Transverse colon (tissue), 4 donors: ENCODE measurements at regions not wholly inside any gene's neighbourhood (a gene's known extent, or its start where the extent isn't known, plus 50 kb on each side); places are given as distances from the start of the nearest gene placed in this dataset.

ENCODE experiments used
- DNase-seq: peaks from one replicate; pipeline ENCODE4 v3.0.0-alpha.2; 2019
- H3K27ac ChIP-seq, 4 donors: fragments of 200-600 bp; sonication (generic); 2 replicates each; pipeline ENCODE4 v1.5.1; 2016 to 2018; ENCODE audit warnings: inconsistent platforms in 4 of 4
- H3K27me3 ChIP-seq: fragments of 200-600 bp; sonication (generic); 2 replicates; pipeline ENCODE4 v1.5.1; 2017; ENCODE audit warnings: inconsistent platforms
- H3K36me3 ChIP-seq, 4 donors: fragments of 200-600 bp; sonication (generic); 2 replicates each; pipeline ENCODE4 v1.5.1; 2017 to 2019; ENCODE audit warnings: inconsistent platforms in 4 of 4
- H3K4me1 ChIP-seq, 4 donors: fragments of 200-600 bp; sonication (generic); 2 replicates each; pipeline ENCODE4 v1.5.1; 2017 to 2020; ENCODE audit warnings: inconsistent platforms in 4 of 4
- H3K4me3 ChIP-seq, 4 donors: fragments of 200-600 bp; sonication (generic); 1 replicate in 1 of 4; 2 replicates in 3 of 4; pipeline versions ENCODE4 v1.5.1 to v1.6.1; 2017 to 2019; ENCODE audit warnings: inconsistent platforms in 4 of 4
- H3K9me3 ChIP-seq, 2 donors: fragments of 200-600 bp; sonication (generic); 2 replicates each; pipeline ENCODE4 v1.5.1; 2017 to 2019; ENCODE audit warnings: inconsistent platforms in 2 of 2
- EP300 ChIP-seq: sonication (generic); formaldehyde crosslinking; IDR thresholded peaks from one replicate; pipeline ENCODE4 v1.6.1; 2017; ENCODE audit warnings: antibody characterized with exemption, low read depth
- POLR2A ChIP-seq: fragments of 450-650 bp; IDR thresholded peaks from one replicate; pipeline ENCODE4 v1.6.1; 2016; ENCODE audit warnings: antibody characterized with exemption, mild to moderate bottlenecking, moderate library complexity
- POLR2AphosphoS5 ChIP-seq, 3 donors: sonication (generic); formaldehyde crosslinking; IDR thresholded peaks; one replicate each; pipeline ENCODE4 v1.6.1; 2016; ENCODE audit warnings: antibody characterized with exemption in 3 of 3
- WGBS, 2 donors: methylation state at CpG; one replicate each; pipeline ENCODE4 v1.1.5; 2018; ENCODE audit warnings: low coverage in 1 of 2; 5-methylcytosine and 5-hydroxymethylcytosine counted together
- in situ Hi-C, 4 donors: fragments of 200-750 bp; cut with MboI; loops; one replicate each; pipeline versions ENCODE4 v1.15.0 to v1.15.1; 2017; ENCODE audit warnings: low sequenced_read_pairs in 3 of 4, low pct_ligation_motif_present in 1 of 4, low pct_unique_long_range_greater_than_20kb in 1 of 4
- intact Hi-C: fragments of 100-400 bp; cut with DNase I; formaldehyde crosslinking; loops from one replicate; pipeline ENCODE4 v1.15.1; 2023; ENCODE audit warnings: low total_unique reads
- TF ChIP-seq, protein P1 (sequence below), 5 experiments: fragments of 200-600 bp in 3 of 5; fragments of 450-650 bp in 2 of 5; sonication (generic) in 3 of 5; IDR thresholded peaks; 1 replicate in 2 of 5; 2 replicates in 3 of 5; pipeline ENCODE4 v1.5.1; 2016 to 2017; ENCODE audit warnings: antibody characterized with exemption in 5 of 5, inconsistent platforms in 3 of 5, mild to moderate bottlenecking in 2 of 5, moderate library complexity in 1 of 5

DNA sequence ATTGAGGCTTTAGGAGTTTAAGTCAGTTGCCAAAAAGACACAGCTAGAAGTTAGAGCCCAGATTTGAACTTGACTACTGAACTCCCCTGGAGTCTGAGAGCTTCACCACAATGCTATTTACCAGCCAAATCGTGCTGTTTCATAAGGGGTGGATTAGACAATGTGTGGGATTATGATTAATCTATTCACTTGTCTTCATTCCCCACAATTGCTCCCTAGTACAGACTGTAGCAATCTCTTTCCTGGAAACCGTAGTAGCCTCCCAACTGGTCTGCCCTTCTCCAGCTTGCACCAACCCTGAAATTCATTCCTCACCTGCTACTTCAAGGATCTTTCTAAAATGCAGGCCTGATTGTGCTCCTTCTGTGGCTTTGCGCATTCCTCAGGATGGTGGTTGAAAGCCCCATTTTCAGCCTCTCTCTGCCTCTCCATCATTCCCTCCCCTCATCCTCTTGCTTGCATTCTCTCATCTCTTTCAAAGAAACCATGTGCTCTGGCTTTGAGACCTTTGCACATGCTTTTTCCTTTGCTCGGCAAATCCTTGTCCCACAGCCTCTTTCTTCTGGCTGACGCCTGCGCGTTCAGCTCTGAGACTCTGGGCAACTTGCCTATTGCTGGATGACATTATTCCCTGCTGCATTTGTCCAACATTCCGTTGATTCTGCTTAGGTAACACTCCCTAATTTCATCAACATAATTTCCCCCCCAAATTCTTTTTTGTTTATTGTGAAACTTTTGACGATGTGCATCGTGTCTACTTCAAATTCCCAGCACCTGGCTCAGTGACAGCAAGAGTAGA lies 145.1 kb downstream of the ADRA2A start:
- H3K4me3 ChIP-seq: no peak overlapping the region
- no peaks in the 10 kb centered on the region for H3K36me3 ChIP-seq
- H3K27me3 ChIP-seq: peaks cover 17% of the 10 kb centered on the region
- in situ Hi-C loops (loop anchor here in 1 of 4 donors (25.0 kb wide), 1 partner anchor 485 kb away; no protein-coding TSS in a partner anchor), intact Hi-C loops (no loop called here)
- 75 to 84% methylated on average over 8 to 10 of the region's 10 CpGs for WGBS, 2 donors
- no peaks in the 10 kb centered on the region for H3K4me1 ChIP-seq
- H3K27ac ChIP-seq: no peak overlapping the region
- TF ChIP-seq EP300 (no peak), POLR2A (no peak), POLR2AphosphoS5 (IDR thresholded peaks at IDR 0.05) (no peak)
- TF ChIP-seq, protein P1, sequence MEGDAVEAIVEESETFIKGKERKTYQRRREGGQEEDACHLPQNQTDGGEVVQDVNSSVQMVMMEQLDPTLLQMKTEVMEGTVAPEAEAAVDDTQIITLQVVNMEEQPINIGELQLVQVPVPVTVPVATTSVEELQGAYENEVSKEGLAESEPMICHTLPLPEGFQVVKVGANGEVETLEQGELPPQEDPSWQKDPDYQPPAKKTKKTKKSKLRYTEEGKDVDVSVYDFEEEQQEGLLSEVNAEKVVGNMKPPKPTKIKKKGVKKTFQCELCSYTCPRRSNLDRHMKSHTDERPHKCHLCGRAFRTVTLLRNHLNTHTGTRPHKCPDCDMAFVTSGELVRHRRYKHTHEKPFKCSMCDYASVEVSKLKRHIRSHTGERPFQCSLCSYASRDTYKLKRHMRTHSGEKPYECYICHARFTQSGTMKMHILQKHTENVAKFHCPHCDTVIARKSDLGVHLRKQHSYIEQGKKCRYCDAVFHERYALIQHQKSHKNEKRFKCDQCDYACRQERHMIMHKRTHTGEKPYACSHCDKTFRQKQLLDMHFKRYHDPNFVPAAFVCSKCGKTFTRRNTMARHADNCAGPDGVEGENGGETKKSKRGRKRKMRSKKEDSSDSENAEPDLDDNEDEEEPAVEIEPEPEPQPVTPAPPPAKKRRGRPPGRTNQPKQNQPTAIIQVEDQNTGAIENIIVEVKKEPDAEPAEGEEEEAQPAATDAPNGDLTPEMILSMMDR (IDR thresholded peaks at IDR 0.05): no peak
- no peak for DNase-seq
- H3K9me3 ChIP-seq: no peaks in the 10 kb centered on the region

DNA sequence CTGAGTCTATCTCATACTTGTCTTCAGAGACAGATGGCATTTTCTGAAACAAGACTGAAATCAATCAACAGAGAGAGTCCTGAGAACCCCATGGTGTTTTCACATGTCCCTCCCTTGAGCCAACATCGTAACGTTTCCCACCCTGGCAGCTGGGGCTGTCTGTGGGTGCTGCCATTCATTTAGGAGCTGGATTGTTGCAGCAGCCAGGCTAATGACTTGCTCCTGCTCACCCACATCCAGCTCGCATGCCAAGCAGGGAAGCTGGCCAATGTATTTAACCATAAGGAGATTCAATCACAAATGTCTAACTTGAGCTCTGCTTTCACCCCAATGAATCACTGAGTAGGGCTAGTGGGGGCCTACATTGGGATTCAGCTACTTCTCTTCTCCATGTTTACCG lies 146.1 kb downstream of the ADRA2A start:
- Histone ChIP-seq H3K4me3 (no peak overlapping the region), H3K27ac (no peak overlapping the region), H3K9me3 (no peaks in the 10 kb centered on the region), H3K4me1 (no peaks in the 10 kb centered on the region), H3K36me3 (no peaks in the 10 kb centered on the region), H3K27me3 (peaks cover 17% of the 10 kb centered on the region)
- intact Hi-C loops: no loop called here
- in situ Hi-C loops: loop anchor here in 1 of 4 donors (25.0 kb wide), 1 partner anchor 486 kb away; no protein-coding TSS in a partner anchor
- TF ChIP-seq, protein P1 (IDR thresholded peaks at IDR 0.05): no peak
- TF ChIP-seq EP300: no peak
- no peak for TF ChIP-seq POLR2AphosphoS5 (IDR thresholded peaks at IDR 0.05)
- TF ChIP-seq POLR2A: no peak
- no peak for DNase-seq
- 72 to 76% methylated on average over 3 to 4 of the region's 4 CpGs for WGBS, 2 donors

DNA sequence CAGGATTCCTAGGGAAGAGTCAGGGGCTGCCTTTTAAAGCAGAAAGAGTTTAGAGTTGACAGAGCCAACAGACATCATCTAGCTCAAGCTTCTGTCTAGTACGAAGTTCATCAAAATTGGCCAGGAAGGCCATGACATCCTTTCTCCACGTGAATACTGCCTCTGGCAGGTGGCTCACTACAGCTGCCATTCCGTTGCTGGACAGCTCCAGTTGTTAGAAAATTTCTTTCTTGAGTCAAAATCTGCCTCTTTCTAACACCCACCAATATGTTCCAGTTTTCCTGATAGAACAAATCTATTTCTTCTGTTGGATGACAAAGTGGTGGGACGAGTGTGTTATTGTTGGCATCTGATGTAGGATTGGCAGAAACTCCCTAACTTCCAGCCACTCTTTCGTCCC lies 154.9 kb downstream of the ADRA2A start:
- intact Hi-C loops (no loop called here), in situ Hi-C loops (no loop called here)
- Histone ChIP-seq H3K4me1 (no peaks in the 10 kb centered on the region), H3K9me3 (no peaks in the 10 kb centered on the region), H3K27ac (no peak overlapping the region), H3K27me3 (no peaks in the 10 kb centered on the region), H3K4me3 (no peak overlapping the region), H3K36me3 (no peaks in the 10 kb centered on the region)
- no peak for DNase-seq
- TF ChIP-seq POLR2AphosphoS5 (IDR thresholded peaks at IDR 0.05): no peak
- TF ChIP-seq POLR2A: no peak
- TF ChIP-seq, protein P1 (IDR thresholded peaks at IDR 0.05): no peak
- TF ChIP-seq EP300: no peak
- WGBS, 2 donors: 35% methylated on average over 5 of the region's 5 CpGs; no CpG with 5 or more reads in 1 of the 2 donors

DNA sequence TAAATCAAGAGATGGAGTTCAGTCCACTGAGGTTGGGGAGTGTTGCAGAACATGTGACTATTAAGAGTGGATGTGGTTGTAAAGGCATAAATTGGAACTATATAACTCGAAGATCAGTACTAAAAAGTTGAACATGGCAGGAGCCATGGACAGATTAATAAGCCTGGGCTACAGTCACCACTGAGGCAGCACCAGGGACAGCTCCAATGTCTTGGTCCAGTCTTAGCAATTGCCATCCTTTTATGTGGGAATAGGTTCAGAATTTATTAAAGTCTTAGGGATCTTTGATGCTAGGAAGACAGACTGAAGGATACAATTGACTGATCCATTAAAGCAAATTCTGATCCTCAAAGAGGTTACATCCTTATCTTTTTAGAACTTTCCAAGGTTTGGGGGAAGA lies 156.6 kb downstream of the ADRA2A start:
- H3K9me3 ChIP-seq: no peaks in the 10 kb centered on the region
- no peak overlapping the region for H3K4me3 ChIP-seq
- TF ChIP-seq POLR2A (no peak), POLR2AphosphoS5 (IDR thresholded peaks at IDR 0.05) (no peak), EP300 (no peak)
- TF ChIP-seq, protein P1 (IDR thresholded peaks at IDR 0.05): no peak
- DNase-seq: no peak
- H3K4me1 ChIP-seq: no peaks in the 10 kb centered on the region
- H3K27ac ChIP-seq: no peak overlapping the region
- in situ Hi-C loops (no loop called here), intact Hi-C loops (no loop called here)
- H3K27me3 ChIP-seq: no peaks in the 10 kb centered on the region
- H3K36me3 ChIP-seq: no peaks in the 10 kb centered on the region
- WGBS, 2 donors: 25 to 50% methylated on average over 1 of the region's 1 CpG
